ENCODE measurements at regions not wholly inside any gene's neighbourhood (a gene's known extent, or its start where the extent isn't known, plus 50 kb on each side); places are given as distances from the start of the nearest gene placed in this dataset.

- Histone ChIP-seq H3K27ac (ENCODE audit: control insufficient read depth, insufficient read depth) (no peak overlapping the region), H3K4me3 (no peak overlapping the region), H3K36me3 (ENCODE audit: control insufficient read depth in 2 of 2, insufficient read depth in 2 of 2, low read length in 1 of 2) (no peaks in the 10 kb centered on the region), H2AFZ (ENCODE audit: control insufficient read depth, low read depth, low read length) (no peak overlapping the region), H3K27me3 (replicated peaks in 1 of 2; ENCODE audit: control insufficient read depth in 2 of 2, insufficient read depth in 2 of 2, low read length in 1 of 2) (no peaks in the 10 kb centered on the region), H3K4me1 (ENCODE audit: control insufficient read depth, insufficient read depth, low read length) (no peaks in the 10 kb centered on the region), H3K4me2 (ENCODE audit: control insufficient read depth, insufficient read depth) (no peak overlapping the region), H3K9ac (ENCODE audit: control insufficient read depth, insufficient read depth, low read length) (no peak overlapping the region), H4K20me1 (ENCODE audit: control insufficient read depth, insufficient read depth) (no peaks in the 10 kb centered on the region), H3K9me3 (replicated peaks; ENCODE audit: control insufficient read depth, insufficient read depth, low read length) (no peaks in the 10 kb centered on the region), H3K79me2 (ENCODE audit: control insufficient read depth, insufficient read depth, low read length) (no peaks in the 10 kb centered on the region)
- BruUV-seq (replicated peaks), result no TSS peak
- CTCF ChIA-PET, result no interaction called here
- in situ Hi-C loops (cut with MboI) (no loop called here), intact Hi-C loops (cut with micrococcal nuclease; ENCODE audit: unreplicated experiment) (no loop called here)
- FAIRE-seq (no peak), ATAC-seq (no peak), DNase-seq (ENCODE audit: low read depth, low spot score) (no peak)
- TF ChIP-seq TARDBP (IDR thresholded peaks at IDR 0.05; ENCODE audit: borderline replicate concordance), result no peak
- no peak for TF ChIP-seq PBX3 (IDR thresholded peaks at IDR 0.05; ENCODE audit: insufficient replicate concordance, low read depth, low read length)
- TF ChIP-seq PAX5 (IDR thresholded peaks at IDR 0.05; ENCODE audit: borderline replicate concordance, low read depth, low read length), result no peak
- TF ChIP-seq CHD4 (IDR thresholded peaks at IDR 0.05), result no peak
- no peak for TF ChIP-seq ZNF687 (IDR thresholded peaks at IDR 0.05)
- no peak for TF ChIP-seq BRCA1 (IDR thresholded peaks at IDR 0.05; ENCODE audit: low read depth, low read length)
- no peak for TF ChIP-seq ZNF274 (IDR thresholded peaks at IDR 0.05; ENCODE audit: insufficient read depth, insufficient read length)
- TF ChIP-seq ZNF24 (IDR thresholded peaks at IDR 0.05), result no peak
- no peak for TF ChIP-seq EZH2 (IDR thresholded peaks at IDR 0.05; ENCODE audit: borderline replicate concordance, control insufficient read depth, low read depth, low read length)
- TF ChIP-seq SMAD1 (IDR thresholded peaks at IDR 0.05; ENCODE audit: low read depth, partially characterized antibody), result no peak
- no peak for TF ChIP-seq FOXM1 (IDR thresholded peaks at IDR 0.05; ENCODE audit: low read depth, low read length)
- no peak for TF ChIP-seq LARP7 (IDR thresholded peaks at IDR 0.05)
- no peak for TF ChIP-seq BCL3 (IDR thresholded peaks at IDR 0.05; ENCODE audit: borderline replicate concordance, insufficient read depth, low read depth, low read length, poor library complexity, severe bottlenecking)
- TF ChIP-seq ATF7 (IDR thresholded peaks at IDR 0.05; ENCODE audit: low read depth), result no peak
- no peak for TF ChIP-seq CBX5 (IDR thresholded peaks at IDR 0.05; ENCODE audit: low read depth)
- no peak for TF ChIP-seq ZNF622 (IDR thresholded peaks at IDR 0.05)
- RAD21 ChIA-PET (ENCODE audit: unreplicated experiment), result no interaction called here
- SMC1A ChIA-PET (ENCODE audit: uncharacterized antibody, unreplicated experiment), result interaction anchor here (1.1 kb wide), 1 partner anchor 18 kb away, joined by 3 read pairs; no protein-coding TSS in a partner anchor
- WGBS (ENCODE audit: insufficient coverage, insufficient replicate concordance, low lambda C conversion rate, missing lambda C conversion rate), result 4% methylated on average over 4 of the region's 4 CpGs
- POLR2A ChIA-PET, result no interaction called here
Measured at GRCh38 chr3:83662381-83662960, 1296.3 kb upstream of the CADM2 start.

Data from GM12878 (cell line).